ENCODE measurements at regions not wholly inside any gene's neighbourhood (a gene's known extent, or its start where the extent isn't known, plus 50 kb on each side); places are given as distances from the start of the nearest gene placed in this dataset.

DNA sequence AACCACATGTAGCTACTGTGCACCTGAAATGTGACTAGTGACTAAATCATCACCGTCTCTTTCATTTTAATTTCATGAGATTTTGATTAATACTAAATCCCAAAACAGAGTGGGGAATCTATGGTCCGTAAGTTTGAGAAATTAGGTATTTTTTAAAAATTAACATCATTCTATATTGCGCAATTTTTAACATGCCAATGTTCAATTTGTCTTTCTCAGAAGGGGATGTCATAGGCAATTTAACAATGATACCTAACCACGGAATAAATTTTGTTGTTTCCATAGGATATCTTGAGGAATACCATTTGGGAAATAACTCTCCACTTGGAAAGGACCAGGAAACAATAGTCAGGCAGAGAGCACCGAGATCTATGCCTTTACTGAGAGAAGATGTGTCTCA is 267.7 kb downstream of the FAM76B start:
- TF ChIP-seq, protein P1, sequence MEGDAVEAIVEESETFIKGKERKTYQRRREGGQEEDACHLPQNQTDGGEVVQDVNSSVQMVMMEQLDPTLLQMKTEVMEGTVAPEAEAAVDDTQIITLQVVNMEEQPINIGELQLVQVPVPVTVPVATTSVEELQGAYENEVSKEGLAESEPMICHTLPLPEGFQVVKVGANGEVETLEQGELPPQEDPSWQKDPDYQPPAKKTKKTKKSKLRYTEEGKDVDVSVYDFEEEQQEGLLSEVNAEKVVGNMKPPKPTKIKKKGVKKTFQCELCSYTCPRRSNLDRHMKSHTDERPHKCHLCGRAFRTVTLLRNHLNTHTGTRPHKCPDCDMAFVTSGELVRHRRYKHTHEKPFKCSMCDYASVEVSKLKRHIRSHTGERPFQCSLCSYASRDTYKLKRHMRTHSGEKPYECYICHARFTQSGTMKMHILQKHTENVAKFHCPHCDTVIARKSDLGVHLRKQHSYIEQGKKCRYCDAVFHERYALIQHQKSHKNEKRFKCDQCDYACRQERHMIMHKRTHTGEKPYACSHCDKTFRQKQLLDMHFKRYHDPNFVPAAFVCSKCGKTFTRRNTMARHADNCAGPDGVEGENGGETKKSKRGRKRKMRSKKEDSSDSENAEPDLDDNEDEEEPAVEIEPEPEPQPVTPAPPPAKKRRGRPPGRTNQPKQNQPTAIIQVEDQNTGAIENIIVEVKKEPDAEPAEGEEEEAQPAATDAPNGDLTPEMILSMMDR (IDR thresholded peaks at IDR 0.05) = no peak
- TF ChIP-seq POLR2A (IDR thresholded peaks at IDR 0.05) = no peak
